B cell (primary cell): ENCODE measurements at regions not wholly inside any gene's neighbourhood (a gene's known extent, or its start where the extent isn't known, plus 50 kb on each side); places are given as distances from the start of the nearest gene placed in this dataset.

Source experiments
- ATAC-seq: fragments of 200-7000 bp; cut with Tn5 transposase; one replicate; pipeline ENCODE4 v1.10.0; 2021; ENCODE audit warnings: low read depth, mild to moderate bottlenecking, moderate number of reproducible peaks, moderate library complexity
- CTCF ChIA-PET: fragments of 350-600 bp; sonication (Branson Sonifier 250); formaldehyde crosslinking; loops from one replicate; lab custom pipeline; 2021; ENCODE audit warnings: antibody characterized with exemption, inconsistent platforms; lab: Charles Lee
- POLR2A ChIA-PET: fragments of 350-600 bp; sonication (Branson Sonifier 250); formaldehyde crosslinking; loops from one replicate; lab custom pipeline; 2021; ENCODE audit warnings: antibody characterized with exemption; lab: Charles Lee
- DNase-seq: peaks from one replicate; pipeline ENCODE4 v3.0.0; 2013
- H2AFZ ChIP-seq: 2 replicates; pipeline ENCODE4 v1.6.1; 2012; ENCODE audit warnings: mild to moderate bottlenecking, low read depth, low read length; ENCODE audit not compliant: insufficient read depth, poor library complexity, severe bottlenecking
- H3K27ac ChIP-seq, 2 donors: 1 replicate in 1 of 2; 2 replicates in 1 of 2; pipeline ENCODE4 v1.5.1; 2012 to 2013; ENCODE audit warnings: low read length in 2 of 2, mild to moderate bottlenecking in 2 of 2, moderate library complexity in 1 of 2
- H3K27me3 ChIP-seq, 4 experiments: fragments of 200-600 bp in 1 of 4; sonication (generic) in 1 of 4; replicated peaks in 1 of 4; 1 replicate in 2 of 4; 2 replicates in 2 of 4; pipeline versions ENCODE4 v1.6.1 to v1.7.0; 2013 to 2016; ENCODE audit warnings: low read length in 3 of 4, mild to moderate bottlenecking in 2 of 4, mixed read lengths in 1 of 4, moderate library complexity in 1 of 4; ENCODE audit not compliant: insufficient read depth in 4 of 4, control insufficient read depth in 3 of 4; ENCODE audit errors: control extremely low read depth in 1 of 4
- H3K36me3 ChIP-seq, 2 experiments: replicated peaks in 1 of 2; 1 replicate in 1 of 2; 2 replicates in 1 of 2; pipeline versions ENCODE4 v1.6.1 to v1.7.1; 2013; ENCODE audit warnings: low read length in 1 of 2; ENCODE audit not compliant: insufficient read depth in 2 of 2, control insufficient read depth in 1 of 2; ENCODE audit errors: control extremely low read depth in 1 of 2, extremely low read depth in 1 of 2
- H3K4me1 ChIP-seq, 2 donors: fragments of 200-600 bp in 1 of 2; sonication (generic) in 1 of 2; 1 replicate in 1 of 2; 2 replicates in 1 of 2; pipeline versions ENCODE4 v1.5.1 to v1.6.1; 2013 to 2017; ENCODE audit warnings: low read length in 2 of 2; ENCODE audit not compliant: control insufficient read depth in 2 of 2, insufficient read depth in 2 of 2
- H3K4me2 ChIP-seq: replicated peaks from 2 replicates; pipeline ENCODE3; 2012; ENCODE audit warnings: mild to moderate bottlenecking, low read depth, low read length; ENCODE audit not compliant: poor library complexity, severe bottlenecking
- H3K4me3 ChIP-seq, 5 experiments: fragments of 200-600 bp in 1 of 5; sonication (generic) in 1 of 5; 1 replicate in 3 of 5; 2 replicates in 2 of 5; pipeline versions ENCODE4 v1.5.1 to v1.7.0; 2011 to 2016; ENCODE audit warnings: low read length in 4 of 5, mild to moderate bottlenecking in 4 of 5, low read depth in 2 of 5, control low read depth in 1 of 5, moderate library complexity in 1 of 5; ENCODE audit not compliant: insufficient read depth in 1 of 5; ENCODE audit errors: control extremely low read depth in 1 of 5, extremely low read depth in 1 of 5
- H3K79me2 ChIP-seq: fragments of 200-600 bp; sonication (generic); one replicate; pipeline ENCODE4 v1.6.0; 2016; ENCODE audit warnings: low read length; ENCODE audit not compliant: control insufficient read depth, insufficient read depth
- H3K9ac ChIP-seq: fragments of 200-600 bp; sonication (generic); 2 replicates; pipeline ENCODE4 v1.6.1; 2017; ENCODE audit warnings: mild to moderate bottlenecking, low read length, moderate library complexity
- H3K9me3 ChIP-seq, 3 donors: one replicate each; pipeline versions ENCODE4 v1.6.1 to v1.7.1; 2013; ENCODE audit warnings: low read length in 2 of 3; ENCODE audit not compliant: control insufficient read depth in 2 of 3, insufficient read depth in 1 of 3; ENCODE audit errors: control extremely low read depth in 1 of 3
- H4K20me1 ChIP-seq: 2 replicates; pipeline ENCODE4 v1.6.0; 2012; ENCODE audit warnings: mild to moderate bottlenecking, low read length; ENCODE audit not compliant: insufficient read depth, control insufficient read depth, poor library complexity, severe bottlenecking
- H3K27ac Mint-ChIP-seq: one replicate; pipeline ENCODE4 v1.8.0; 2021; ENCODE audit warnings: mixed read lengths
- H3K27me3 Mint-ChIP-seq: one replicate; pipeline ENCODE4 v1.8.0; 2021; ENCODE audit warnings: mixed read lengths
- H3K4me1 Mint-ChIP-seq: one replicate; pipeline ENCODE4 v1.8.0; 2021; ENCODE audit warnings: mixed read lengths
- H3K4me3 Mint-ChIP-seq: one replicate; pipeline ENCODE4 v1.8.0; 2021; ENCODE audit warnings: mixed read lengths
- H3K9me3 Mint-ChIP-seq: one replicate; pipeline ENCODE4 v1.8.0; 2022; ENCODE audit warnings: mixed read lengths; ENCODE audit not compliant: insufficient read depth
- CTCF ChIP-seq: fragments of 200-600 bp; IDR thresholded peaks from one replicate; pipeline ENCODE4 v1.8.0; 2022; ENCODE audit warnings: antibody characterized with exemption, mild to moderate bottlenecking
- EZH2 ChIP-seq: IDR thresholded peaks from 2 replicates; pipeline ENCODE4 v1.6.1; 2012; ENCODE audit warnings: borderline replicate concordance, low read depth, mild to moderate bottlenecking, moderate library complexity, low read length; ENCODE audit not compliant: insufficient read depth, poor library complexity, severe bottlenecking
- WGBS: methylation state at CpG from one replicate; pipeline ENCODE4 v1.1.5; 2013; ENCODE audit warnings: missing lambda C conversion rate; ENCODE audit not compliant: insufficient coverage; 5-methylcytosine and 5-hydroxymethylcytosine counted together
- intact Hi-C: fragments of 100-400 bp; cut with micrococcal nuclease; formaldehyde crosslinking; loops from one replicate; pipeline ENCODE4 v1.10.0; 2022

GRCh38 chr2:234267534-234267933 is 217.0 kb downstream of the SPP2 start:
- Histone ChIP-seq H3K9ac (no peak overlapping the region), H3K27ac (no peak overlapping the region), H4K20me1 (no peaks in the 10 kb centered on the region), H3K4me1 (no peaks in the 10 kb centered on the region), H3K27me3 (peaks cover 0 to 11% (median 5%) of the 10 kb centered on the region in 4 experiments), H3K9me3 (peaks cover 0 to 5% (median 0%) of the 10 kb centered on the region in 3 donors), H3K79me2 (no peaks in the 10 kb centered on the region), H3K4me3 (no peak overlapping the region), H3K36me3 (no peaks in the 10 kb centered on the region), H3K4me2 (no peak overlapping the region), H2AFZ (no peak overlapping the region)
- peaks cover 18% of the 10 kb centered on the region for H3K27me3 Mint-ChIP-seq
- no peak overlapping the region for H3K27ac Mint-ChIP-seq
- TF ChIP-seq EZH2, result no peak
- no peak for TF ChIP-seq CTCF
- no CpG with 5 or more reads among the region's 1 CpG for WGBS
- ATAC-seq, result no peak
- ChIA-PET CTCF (interaction anchor here (0.5 to 0.8 kb wide), 2 partner anchors 21 to 864 kb away, joined by 3 to 6 read pairs; no protein-coding TSS in a partner anchor), POLR2A (no interaction called here)
- H3K4me3 Mint-ChIP-seq, result no peak overlapping the region
- H3K4me1 Mint-ChIP-seq, result no peaks in the 10 kb centered on the region
- H3K9me3 Mint-ChIP-seq, result no peaks in the 10 kb centered on the region
- intact Hi-C loops, result no loop called here
- no peak for DNase-seq

GRCh38 chr2:234266952-234267351 is 216.4 kb downstream of the SPP2 start:
- Histone ChIP-seq H3K79me2 (no peaks in the 10 kb centered on the region), H3K36me3 (no peaks in the 10 kb centered on the region), H3K9ac (no peak overlapping the region), H3K27me3 (peaks cover 0 to 11% (median 5%) of the 10 kb centered on the region in 4 experiments), H3K27ac (no peak overlapping the region), H3K4me2 (no peak overlapping the region), H3K9me3 (peaks cover 0 to 5% (median 0%) of the 10 kb centered on the region in 3 donors), H3K4me3 (no peak overlapping the region), H3K4me1 (no peaks in the 10 kb centered on the region), H4K20me1 (no peaks in the 10 kb centered on the region), H2AFZ (no peak overlapping the region)
- no CpG with 5 or more reads among the region's 1 CpG for WGBS
- no peaks in the 10 kb centered on the region for H3K9me3 Mint-ChIP-seq
- ChIA-PET CTCF (interaction anchor here (0.5 kb wide), 1 partner anchor 864 kb away, joined by 6 read pairs; no protein-coding TSS in a partner anchor), POLR2A (no interaction called here)
- TF ChIP-seq EZH2 (no peak), CTCF (no peak)
- H3K4me1 Mint-ChIP-seq, result no peaks in the 10 kb centered on the region
- H3K27ac Mint-ChIP-seq, result no peak overlapping the region
- intact Hi-C loops, result no loop called here
- no peak for ATAC-seq
- DNase-seq, result no peak
- peaks cover 19% of the 10 kb centered on the region for H3K27me3 Mint-ChIP-seq
- H3K4me3 Mint-ChIP-seq, result no peak overlapping the region
